Retinal pigment epithelial cell (primary cell): ENCODE measurements at regions not wholly inside any gene's neighbourhood (a gene's known extent, or its start where the extent isn't known, plus 50 kb on each side); places are given as distances from the start of the nearest gene placed in this dataset.

ENCODE experiments used
- DNase-seq: peaks from one replicate; pipeline ENCODE4 v3.0.0-alpha.2; 2010; ENCODE audit warnings: low read depth
- H3K4me3 ChIP-seq: 2 replicates; pipeline ENCODE4 v1.5.1; 2011; ENCODE audit warnings: mild to moderate bottlenecking, low read length, control low read depth, moderate library complexity
- CTCF ChIP-seq: conservative IDR thresholded peaks from 2 replicates; pipeline ENCODE4 v1.5.1; 2011; ENCODE audit warnings: low read depth, low read length, control low read depth, inconsistent platforms

GRCh38 chr5:9977070-9977469 is 272.6 kb downstream of the ATPSCKMT start:
- TF ChIP-seq CTCF: no peak
- H3K4me3 ChIP-seq: no peak overlapping the region
- no peak for DNase-seq

- no peak for TF ChIP-seq CTCF
- no peak for DNase-seq
- H3K4me3 ChIP-seq: no peak overlapping the region
These were observed 273.1 kb downstream of the ATPSCKMT start for GRCh38 chr5:9976621-9977020.

- TF ChIP-seq CTCF: no peak
- no peak for DNase-seq
- H3K4me3 ChIP-seq: no peak overlapping the region
These were observed 277.6 kb downstream of the ATPSCKMT start for GRCh38 chr5:9972059-9972458.

- no peak overlapping the region for H3K4me3 ChIP-seq
- no peak for DNase-seq
- no peak for TF ChIP-seq CTCF
These were observed 278.4 kb downstream of the ATPSCKMT start for GRCh38 chr5:9971301-9971700.

DNA sequence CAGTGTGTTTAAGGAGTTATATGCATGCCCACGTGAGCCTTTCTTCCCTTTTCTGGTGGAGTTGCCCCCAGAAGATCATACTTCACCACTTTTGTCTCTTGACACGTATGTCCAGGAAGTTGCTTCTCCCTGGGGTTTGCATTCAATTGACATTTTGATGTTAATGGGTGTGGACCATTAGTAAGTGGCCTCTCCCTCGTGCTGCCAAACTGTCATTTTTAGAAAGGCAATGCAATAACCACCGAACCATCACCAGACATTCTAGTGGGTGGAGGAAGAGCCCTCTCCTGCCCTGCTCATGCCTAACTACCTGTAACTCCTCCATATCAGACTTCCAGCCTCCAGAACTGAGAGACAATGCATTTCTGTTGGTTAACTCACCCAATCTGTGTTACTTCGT is 290.8 kb downstream of the ATPSCKMT start:
- TF ChIP-seq CTCF: no peak

DNA sequence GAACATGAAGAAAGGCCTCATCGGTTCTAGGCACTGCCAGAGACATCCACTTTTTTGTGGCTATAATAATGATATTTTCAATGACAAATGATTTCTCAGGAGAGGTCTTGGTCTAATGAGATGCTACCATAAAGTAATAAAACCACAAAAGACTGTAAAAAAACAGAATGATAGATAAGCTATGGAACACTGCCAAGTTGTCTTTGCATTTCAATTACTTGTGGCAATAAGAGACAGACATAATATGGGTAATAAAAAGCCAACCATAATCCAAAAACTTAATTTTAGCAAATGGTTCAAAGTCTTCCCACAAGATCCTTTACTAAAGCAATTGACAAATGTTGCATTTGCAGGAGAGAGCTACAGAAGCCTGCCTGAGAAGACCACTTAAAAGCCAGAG is 292.5 kb downstream of the ATPSCKMT start:
- no peak for DNase-seq
- H3K4me3 ChIP-seq: no peak overlapping the region
- no peak for TF ChIP-seq CTCF

More for the DNA sequence above, 290.8 kb downstream of the ATPSCKMT start:
- no peak for DNase-seq
- H3K4me3 ChIP-seq: no peak overlapping the region

- DNase-seq: no peak
- H3K4me3 ChIP-seq: no peak overlapping the region
- TF ChIP-seq CTCF: no peak
These were observed 293.0 kb downstream of the ATPSCKMT start for GRCh38 chr5:9956725-9957124.
